ENCODE measurements at regions not wholly inside any gene's neighbourhood (a gene's known extent, or its start where the extent isn't known, plus 50 kb on each side); places are given as distances from the start of the nearest gene placed in this dataset.

DNA sequence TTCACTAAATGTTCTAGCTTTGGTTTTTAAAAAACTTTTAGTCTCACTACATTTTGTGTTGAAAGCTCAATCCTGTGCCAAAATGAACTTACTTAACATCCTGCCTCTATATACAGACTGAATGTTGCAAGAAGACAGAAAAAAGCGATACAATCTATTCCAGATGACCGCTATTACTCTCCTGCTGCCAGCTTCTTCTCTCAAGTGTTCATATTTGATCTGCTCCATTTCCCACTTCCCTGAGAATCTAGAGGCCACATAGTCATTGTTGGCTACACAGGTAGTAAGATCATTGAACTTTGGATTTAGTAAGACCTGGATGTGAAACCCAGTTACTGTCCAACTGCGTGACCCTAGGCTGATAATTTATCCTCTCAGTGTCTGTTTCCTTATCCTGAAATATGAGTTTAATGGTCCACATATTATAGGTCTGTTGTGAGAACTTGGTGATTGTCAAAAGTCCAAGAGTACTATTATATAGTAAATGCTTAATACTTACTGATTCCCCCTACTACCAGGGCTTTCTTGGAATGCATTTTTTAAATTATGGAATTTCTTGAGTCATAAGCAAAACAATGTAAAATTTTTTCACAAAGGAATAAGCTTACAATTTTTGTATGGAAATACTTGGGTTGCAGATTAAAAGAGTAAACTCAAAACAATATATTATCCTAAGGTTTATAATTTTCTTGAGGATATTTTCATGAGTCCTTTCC is 976.8 kb upstream of the ADGRL3 start:
- no peak for TF ChIP-seq EZH2 (IDR thresholded peaks at IDR 0.05; ENCODE audit: borderline replicate concordance, low read depth, low read length, poor library complexity, severe bottlenecking)
- TF ChIP-seq, protein P1, sequence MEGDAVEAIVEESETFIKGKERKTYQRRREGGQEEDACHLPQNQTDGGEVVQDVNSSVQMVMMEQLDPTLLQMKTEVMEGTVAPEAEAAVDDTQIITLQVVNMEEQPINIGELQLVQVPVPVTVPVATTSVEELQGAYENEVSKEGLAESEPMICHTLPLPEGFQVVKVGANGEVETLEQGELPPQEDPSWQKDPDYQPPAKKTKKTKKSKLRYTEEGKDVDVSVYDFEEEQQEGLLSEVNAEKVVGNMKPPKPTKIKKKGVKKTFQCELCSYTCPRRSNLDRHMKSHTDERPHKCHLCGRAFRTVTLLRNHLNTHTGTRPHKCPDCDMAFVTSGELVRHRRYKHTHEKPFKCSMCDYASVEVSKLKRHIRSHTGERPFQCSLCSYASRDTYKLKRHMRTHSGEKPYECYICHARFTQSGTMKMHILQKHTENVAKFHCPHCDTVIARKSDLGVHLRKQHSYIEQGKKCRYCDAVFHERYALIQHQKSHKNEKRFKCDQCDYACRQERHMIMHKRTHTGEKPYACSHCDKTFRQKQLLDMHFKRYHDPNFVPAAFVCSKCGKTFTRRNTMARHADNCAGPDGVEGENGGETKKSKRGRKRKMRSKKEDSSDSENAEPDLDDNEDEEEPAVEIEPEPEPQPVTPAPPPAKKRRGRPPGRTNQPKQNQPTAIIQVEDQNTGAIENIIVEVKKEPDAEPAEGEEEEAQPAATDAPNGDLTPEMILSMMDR (conservative IDR thresholded peaks at IDR 0.05; ENCODE audit: low read depth, low read length), result no peak
